ENCODE measurements at regions not wholly inside any gene's neighbourhood (a gene's known extent, or its start where the extent isn't known, plus 50 kb on each side); places are given as distances from the start of the nearest gene placed in this dataset.
"Not testable (repeated sequence)": the region's sequence is repeated elsewhere in the genome, so short reads cannot be mapped to it uniquely, and the experiment has no call there.

DNA sequence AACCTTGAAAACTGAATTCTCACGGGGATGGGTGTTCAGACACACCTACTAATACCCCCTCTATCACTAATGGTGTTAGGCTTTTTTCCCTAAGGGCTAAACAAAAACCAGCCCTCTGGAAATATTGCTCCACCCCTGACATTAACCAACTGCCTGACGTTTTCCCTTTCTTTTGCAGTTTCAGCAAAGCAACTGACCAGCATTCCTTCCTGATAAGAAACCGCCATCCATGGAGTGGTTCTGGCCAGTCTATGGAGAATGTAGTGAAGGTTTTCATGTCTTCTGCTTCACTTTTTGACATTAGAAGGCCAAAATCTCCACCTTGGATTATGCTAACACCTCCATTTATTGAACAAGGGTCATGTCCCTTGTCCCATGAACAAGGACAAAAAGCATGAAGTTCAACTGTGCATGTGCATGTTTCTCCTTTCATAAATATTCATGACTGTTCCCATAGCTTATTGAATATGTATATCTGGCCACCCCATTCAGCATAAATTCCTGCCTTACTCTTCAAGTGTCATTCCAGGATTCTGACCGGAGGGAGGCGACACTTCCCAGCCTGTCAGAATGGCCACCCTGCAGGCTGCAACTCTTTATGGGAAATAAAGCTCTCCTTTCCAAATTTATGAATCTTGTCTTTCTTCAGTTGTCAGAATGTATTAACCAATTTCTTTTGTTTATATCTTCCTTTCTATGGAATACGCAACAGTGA, 314.3 kb downstream of the HHIPL2 start:
- DNase-seq = no peak

GRCh38 chr1:222232842-222233241, 315.1 kb downstream of the HHIPL2 start:
- DNase-seq = no peak

DNA sequence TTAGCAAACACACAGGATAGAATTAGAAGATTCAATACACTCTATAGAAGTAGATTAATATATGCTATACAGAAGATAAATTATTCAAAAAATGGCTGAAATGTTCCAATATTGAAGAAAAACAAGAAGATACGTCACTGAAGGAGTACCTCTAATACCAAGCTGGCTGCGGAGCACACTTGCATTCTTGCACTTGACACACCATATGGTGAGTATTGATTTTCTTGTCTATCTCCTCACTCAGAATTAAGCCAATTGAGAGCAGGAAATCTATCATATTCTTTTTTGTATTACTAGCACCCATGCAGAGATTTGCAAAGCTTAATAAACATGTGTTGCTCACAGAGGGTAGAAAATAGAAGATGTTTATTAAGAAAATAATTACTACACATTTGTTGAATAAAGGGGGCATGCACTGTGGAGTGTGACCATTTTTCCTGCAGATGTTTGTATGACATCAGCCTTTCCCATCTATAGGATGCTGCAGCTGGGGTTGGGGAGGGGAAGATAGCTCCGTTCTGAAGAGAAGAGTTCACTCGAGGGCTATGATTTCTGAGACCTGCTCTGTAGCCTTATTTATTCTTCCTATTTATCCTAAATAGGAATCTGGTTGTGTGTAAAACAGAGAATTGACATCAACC, 318.1 kb downstream of the HHIPL2 start:
- no peak for DNase-seq

GRCh38 chr1:222225316-222225691, 322.6 kb downstream of the HHIPL2 start:
- DNase-seq = no peak

- DNase-seq = no peak
These were observed 323.1 kb downstream of the HHIPL2 start for GRCh38 chr1:222224636-222225315.

GRCh38 chr1:222224156-222224555, 323.7 kb downstream of the HHIPL2 start:
- DNase-seq = no peak

DNA sequence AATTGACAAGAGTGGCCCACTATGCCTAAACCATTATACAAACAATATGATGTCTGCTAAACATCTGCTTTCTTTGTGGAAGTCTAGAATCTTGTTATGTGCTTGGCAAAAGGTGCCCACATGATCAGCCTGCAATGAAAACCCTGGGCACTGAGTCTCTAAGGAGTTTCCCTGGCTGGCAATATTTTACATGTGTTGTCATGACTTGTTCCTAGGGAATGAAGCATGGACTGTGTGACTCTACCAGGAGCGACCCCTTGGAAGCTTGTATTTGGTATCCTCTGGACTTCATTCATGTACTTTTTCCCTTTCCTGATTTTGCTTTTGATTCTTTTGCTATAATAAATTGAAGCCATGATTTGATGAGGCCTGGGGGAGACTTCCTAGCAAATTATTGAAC, 324.9 kb downstream of the HHIPL2 start:
- no peak for DNase-seq

DNA sequence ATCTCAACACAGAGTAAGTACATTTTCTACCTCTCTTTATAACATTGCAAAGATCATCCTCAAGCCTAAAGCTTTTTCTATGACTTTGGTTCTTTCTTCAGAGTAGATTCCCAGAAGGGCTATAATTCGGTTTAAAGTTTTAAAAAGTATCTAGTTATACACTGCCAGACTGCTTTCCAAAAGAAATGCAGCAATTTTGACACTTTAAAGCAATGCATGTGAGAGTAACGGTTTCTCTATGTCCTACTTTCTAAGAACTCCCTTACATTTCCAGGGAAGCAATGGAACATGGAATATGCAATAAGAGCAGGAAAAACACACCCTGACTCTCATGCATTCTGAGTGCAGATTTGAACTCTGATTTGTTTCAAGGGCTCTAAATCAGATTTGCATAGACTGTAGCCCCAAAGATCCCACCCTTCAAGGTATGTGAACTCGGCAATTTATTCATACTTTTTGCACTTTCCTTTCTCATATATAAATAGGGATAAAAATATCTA, 331.6 kb downstream of the HHIPL2 start:
- DNase-seq = no peak

GRCh38 chr1:222210776-222211175, 337.1 kb downstream of the HHIPL2 start:
- DNase-seq = no peak

DNA sequence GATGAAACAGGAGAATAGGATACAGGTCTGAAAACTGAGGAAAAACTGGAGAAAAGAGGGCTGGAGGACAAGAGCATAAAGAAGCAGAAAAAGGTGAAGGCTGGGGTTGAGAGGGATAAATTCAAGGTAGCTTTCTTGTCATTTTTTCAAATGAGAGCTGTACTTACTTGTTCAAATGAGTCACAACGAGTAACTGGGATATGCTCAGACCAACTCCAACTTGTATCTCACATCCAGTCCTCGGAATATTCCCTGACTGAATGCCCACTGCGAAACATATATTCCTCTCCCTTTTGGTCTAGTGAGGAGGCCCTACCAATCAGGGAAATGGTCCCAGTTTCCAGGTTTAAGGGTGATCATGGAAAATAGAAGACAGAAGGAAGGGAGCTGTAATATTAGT, 343.4 kb downstream of the HHIPL2 start:
- DNase-seq = no peak

GRCh38 chr1:222202831-222203230, 345.1 kb downstream of the HHIPL2 start:
- no peak for DNase-seq

DNA sequence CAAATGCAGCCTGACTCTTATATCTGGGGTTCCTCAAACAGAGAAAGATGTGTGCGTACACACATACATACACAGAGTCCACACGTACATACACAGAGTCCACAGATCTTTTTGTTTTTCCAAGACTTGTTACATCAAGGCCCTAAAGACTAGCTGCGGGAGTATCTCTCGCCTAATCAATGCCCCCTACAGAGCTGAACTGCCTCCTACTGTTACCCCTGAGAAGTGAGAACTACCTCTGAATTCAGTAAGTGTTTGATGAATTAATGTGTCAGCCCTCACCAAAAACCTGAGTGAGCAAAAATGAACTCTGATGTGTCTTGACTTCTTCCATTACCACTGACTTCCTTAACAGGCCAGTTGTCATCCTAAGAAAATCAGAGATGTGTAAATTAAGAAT, 351.2 kb downstream of the HHIPL2 start:
- no peak for DNase-seq

DNA sequence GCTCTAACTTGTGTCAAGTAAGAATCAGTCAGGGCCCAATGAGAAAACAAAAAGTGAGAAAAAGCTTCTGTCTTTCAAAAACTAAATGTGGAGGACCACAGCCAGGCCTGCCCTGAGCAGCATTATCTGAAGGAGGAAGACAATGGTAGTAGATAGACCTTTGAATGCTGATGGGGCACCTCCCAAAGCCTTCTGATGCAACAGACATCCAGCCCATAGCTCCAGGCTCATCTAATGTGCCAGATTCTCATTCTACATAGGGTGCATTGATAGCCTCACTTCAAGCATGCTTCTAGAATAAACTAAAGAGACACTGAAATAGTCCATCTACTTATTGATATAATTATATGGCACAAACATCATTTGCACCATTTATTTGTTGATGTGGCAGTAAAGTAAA, 351.6 kb downstream of the HHIPL2 start:
- DNase-seq = no peak

GRCh38 chr1:222195857-222196256, 352.0 kb downstream of the HHIPL2 start:
- DNase-seq = no peak

- no peak for DNase-seq
These were observed 358.7 kb downstream of the HHIPL2 start for GRCh38 chr1:222189218-222189617.

DNA sequence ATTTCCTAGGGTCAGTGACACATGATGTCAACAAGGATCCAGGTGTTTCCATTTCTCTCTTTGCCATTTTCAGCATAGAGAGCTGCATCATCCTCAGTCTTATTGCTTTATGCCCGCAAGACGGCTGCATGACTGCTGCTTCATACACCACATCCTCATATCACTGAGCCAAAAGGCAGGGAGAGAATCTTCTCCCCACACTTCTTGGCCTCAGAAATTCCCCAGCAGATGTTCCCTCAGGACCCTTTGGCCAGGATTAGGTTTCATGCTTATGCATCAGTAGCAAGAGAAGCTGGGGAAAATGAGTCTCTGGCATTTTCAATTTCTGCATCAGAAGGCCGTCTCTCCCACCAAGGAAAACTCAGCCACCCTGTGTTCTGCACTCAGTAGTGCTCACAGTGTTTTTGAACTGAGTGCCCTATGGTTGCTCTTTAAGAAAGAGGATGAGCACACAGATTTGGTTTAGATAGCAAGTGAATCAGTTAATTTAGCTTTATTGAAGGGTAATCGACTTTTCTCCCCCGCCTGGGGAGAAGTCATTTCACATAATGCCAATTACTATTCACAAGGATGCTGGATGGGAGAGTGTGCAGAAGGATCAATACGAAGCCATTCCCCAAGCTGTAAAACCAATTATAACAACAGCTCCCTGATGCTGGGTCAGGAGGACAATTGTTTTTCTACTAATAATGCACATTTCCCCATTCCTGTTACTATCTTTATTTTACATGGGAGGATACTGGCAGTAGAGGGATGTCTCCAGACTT, 360.2 kb downstream of the HHIPL2 start:
- no peak for DNase-seq

- DNase-seq = no peak
These were observed 365.3 kb downstream of the HHIPL2 start for GRCh38 chr1:222182641-222183040.

DNA sequence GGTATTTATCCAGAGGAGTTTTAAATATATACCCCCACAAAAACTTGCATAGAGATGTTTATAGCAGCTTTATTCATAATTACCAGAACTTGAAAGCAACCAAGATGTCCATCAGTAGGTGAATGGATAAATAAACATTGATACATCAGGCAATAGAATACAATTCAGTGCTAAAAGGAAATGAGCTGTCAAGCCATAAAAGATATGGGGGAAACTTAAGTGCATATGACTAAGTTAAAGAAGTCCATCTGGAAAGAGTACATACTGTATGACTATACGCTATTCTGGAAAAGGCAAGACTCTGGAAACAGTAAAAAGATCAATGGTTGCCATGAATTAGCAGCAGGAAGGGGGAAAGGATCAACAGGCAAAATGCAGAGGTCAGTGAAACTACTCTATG, 366.7 kb downstream of the HHIPL2 start:
- DNase-seq = no peak

GRCh38 chr1:222177496-222177895, 370.4 kb downstream of the HHIPL2 start:
- not testable (repeated sequence) for DNase-seq

- DNase-seq = no peak
These were observed 376.9 kb downstream of the HHIPL2 start for GRCh38 chr1:222171005-222171404.

- no peak for DNase-seq
These were observed 379.3 kb downstream of the HHIPL2 start for GRCh38 chr1:222168621-222169020.

DNA sequence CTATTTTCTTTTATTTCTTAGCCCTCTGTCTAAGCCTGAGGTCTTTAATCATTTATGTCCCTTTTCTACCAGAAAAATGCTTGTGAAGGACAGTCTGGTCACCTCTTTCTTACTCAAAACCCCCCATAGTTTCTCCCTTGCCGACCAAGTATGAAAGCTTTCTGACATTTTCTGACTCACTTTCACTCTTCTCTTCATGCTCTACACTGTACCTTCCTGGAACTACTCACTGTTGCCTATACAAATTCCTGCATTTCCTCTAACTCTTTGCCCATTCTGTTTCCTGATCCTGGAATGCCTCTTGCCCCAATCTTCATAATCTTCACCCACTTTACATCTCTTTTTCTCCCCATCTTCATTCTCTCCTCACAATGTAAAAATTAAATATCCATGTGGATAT, 380.0 kb downstream of the HHIPL2 start:
- DNase-seq = no peak

GRCh38 chr1:222167111-222167510, 380.8 kb downstream of the HHIPL2 start:
- DNase-seq = no peak

All from activated CD4-positive, CD25-positive, alpha-beta regulatory T cell treated with anti-CD3 and anti-CD28 coated beads, Interleukin-2, amount 50 U/mL, for 72 hours (primary cell).